GM21423 (cell line): ENCODE measurements at regions not wholly inside any gene's neighbourhood (a gene's known extent, or its start where the extent isn't known, plus 50 kb on each side); places are given as distances from the start of the nearest gene placed in this dataset.

Experiments
- ATAC-seq: cut with Tn5 transposase; IDR thresholded peaks from one replicate; pipeline ENCODE4 v1.9.1; 2021; ENCODE audit warnings: mild to moderate bottlenecking, moderate library complexity; ENCODE audit not compliant: unreplicated experiment

GRCh38 chr14:85479306-85479705 is 50.6 kb upstream of the FLRT2 start:
- ATAC-seq, result no peak

GRCh38 chr14:85479771-85480170 is 50.2 kb upstream of the FLRT2 start:
- no peak for ATAC-seq
